ENCODE measurements at regions not wholly inside any gene's neighbourhood (a gene's known extent, or its start where the extent isn't known, plus 50 kb on each side); places are given as distances from the start of the nearest gene placed in this dataset.

GRCh38 chr12:83389237-83389996 is 702.7 kb downstream of the TMTC2 start:
- no peak overlapping the region for H3K4me3 ChIP-seq

DNA sequence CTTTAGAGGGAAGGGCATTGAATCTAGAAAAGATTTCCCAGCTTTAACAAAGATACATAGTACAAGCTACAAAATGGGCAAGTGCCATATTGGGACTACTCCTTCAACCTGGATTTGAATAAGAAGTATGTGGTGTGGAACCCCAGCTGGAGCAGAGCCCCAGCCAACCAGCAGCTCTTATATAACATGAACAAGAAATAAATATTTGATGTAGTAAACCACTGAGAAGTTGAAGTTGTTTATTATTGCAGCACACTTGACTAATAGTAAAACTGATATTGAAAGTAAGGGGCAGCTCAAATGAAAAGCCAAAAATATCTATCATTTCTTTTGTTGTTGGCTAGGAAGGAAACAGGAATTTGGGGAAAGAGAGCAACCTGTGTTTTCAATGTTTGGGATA is 701.8 kb downstream of the TMTC2 start:
- H3K4me3 ChIP-seq: no peak overlapping the region
- no peak overlapping the region for H3K27ac ChIP-seq

More at GRCh38 chr12:83389237-83389996, 702.7 kb downstream of the TMTC2 start:
- no peak overlapping the region for H3K27ac ChIP-seq

DNA sequence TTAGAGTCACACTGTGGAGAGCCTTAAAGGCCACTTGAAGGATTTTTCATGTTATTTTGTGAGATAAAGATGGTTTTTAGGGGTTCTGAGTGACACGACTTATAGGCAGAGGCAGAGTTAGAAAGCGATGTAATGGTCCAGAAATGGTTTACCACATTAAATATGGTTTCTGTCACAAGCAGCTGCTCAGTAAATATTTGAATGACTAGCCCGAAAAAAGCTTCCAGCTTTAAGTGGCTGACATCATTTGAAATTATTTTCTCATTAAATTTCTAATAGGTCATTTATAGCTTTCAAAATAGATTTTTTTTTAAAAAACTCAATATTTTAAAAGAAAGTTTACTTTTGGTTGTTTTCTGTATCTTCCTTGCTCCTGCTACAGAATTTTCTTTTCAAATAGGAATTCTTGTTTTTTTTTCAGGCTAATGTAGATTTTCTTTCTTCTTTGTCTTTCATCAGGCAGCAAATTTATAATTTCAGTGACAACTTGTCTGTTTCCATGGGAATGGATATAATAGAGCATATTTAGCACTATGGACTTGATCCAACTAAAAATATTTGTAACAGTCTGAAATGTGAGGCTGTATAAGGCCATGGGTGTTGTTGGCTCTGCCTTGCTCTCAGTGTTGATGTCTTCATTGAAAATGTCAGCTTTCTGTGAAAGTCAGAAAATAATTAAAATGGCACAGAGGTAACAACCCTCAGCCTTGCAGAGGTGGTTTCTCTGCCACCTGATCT is 700.0 kb downstream of the TMTC2 start:
- Histone ChIP-seq H3K4me3 (no peak overlapping the region), H3K27ac (no peak overlapping the region)

- H3K27ac ChIP-seq: no peak overlapping the region
- no peak overlapping the region for H3K4me3 ChIP-seq
Measured at GRCh38 chr12:83378186-83378727, 691.6 kb downstream of the TMTC2 start.

DNA sequence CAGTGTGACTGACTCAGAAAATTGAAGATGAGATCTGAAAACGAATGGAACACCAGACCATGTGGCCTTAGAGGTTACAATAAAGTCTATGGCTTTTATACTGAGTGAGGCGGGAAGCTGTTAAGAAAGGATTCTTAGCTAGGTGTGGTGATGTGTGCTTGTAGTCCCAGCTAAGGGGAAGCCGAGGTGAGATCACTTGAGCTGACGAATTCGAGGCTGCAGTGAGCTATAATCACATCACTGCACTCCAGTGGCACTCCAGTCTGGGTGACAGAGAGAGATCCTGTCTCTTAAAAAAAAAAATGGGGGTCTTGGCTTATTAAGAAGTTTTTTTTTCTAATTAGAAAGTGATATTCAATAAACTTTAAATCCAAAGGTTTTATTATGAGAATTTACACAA is 678.6 kb downstream of the TMTC2 start:
- Histone ChIP-seq H3K27ac (no peak overlapping the region), H3K4me3 (no peak overlapping the region)

DNA sequence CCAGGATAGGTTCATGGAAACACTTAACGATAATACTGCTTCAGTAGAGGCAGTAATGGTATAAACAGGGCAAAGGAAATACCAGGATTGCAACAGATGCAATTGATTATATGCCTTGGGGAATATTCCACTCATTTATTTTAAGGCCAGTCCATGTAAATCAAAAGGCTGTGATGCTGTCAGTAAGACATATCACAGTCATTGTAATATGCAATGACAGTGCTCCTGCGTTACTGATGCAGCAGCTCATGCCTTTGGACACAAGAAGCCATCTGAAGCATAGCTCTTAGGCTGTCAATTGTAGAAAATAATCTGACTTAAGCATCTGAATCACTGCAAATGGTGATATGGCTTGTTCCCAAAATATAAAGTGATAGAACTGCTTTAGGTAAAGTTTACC is 674.8 kb downstream of the TMTC2 start:
- no peak overlapping the region for H3K4me3 ChIP-seq
- no peak overlapping the region for H3K27ac ChIP-seq

DNA sequence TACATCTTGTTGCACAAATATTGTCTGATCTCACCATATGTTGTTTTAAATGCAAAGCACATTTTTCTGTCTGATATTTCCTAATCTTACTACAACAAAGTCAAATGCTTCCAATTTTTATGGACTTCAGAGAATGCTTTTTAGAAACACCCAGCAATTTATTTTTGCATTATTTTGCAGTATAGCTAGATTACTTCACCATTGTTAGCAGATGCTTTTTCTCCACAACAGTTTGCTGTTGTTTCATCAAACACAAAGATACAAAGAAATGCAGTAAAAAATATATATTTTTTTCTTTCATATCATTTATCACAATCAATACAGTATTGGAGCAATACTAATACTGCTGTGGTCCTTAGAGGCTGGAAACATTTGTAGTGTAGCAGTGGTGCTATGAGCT is 674.4 kb downstream of the TMTC2 start:
- H3K27ac ChIP-seq: no peak overlapping the region
- H3K4me3 ChIP-seq: no peak overlapping the region

DNA sequence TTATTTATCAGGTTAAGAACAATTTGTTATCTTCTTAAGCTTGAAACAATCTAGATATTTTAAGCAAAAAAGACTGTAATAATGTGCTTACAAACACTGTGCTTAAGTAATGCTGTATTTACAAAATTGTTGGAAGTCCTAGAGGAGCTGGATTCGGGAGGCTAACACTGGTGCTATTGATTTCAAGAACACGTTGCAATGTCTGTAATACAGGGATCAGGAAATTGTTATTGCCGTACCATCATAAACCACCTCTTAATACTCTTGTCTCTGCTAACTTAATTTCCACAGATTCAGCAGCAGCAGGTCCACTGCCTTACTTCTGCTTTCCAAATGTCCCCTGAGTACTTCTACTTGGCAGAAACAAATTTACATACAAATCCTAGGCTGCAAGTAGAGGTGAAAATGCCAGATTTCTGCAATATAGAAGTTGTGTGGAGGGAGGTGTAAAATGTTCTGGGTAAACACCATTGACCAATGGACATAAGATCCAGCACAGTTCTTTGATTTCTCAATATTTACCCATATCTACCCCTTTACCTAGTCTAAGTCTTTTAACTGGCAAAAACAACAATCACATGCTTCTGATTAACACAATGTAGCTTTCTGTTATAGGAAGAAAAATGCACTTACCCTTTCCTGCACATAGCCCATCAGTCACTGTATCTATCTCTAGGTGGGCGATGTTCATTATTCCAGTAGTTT is 663.4 kb downstream of the TMTC2 start:
- H3K4me3 ChIP-seq: no peak overlapping the region

GRCh38 chr12:83346333-83346732 is 659.6 kb downstream of the TMTC2 start:
- no peak overlapping the region for H3K27ac ChIP-seq
- H3K4me3 ChIP-seq: no peak overlapping the region

More for the DNA sequence above, 663.4 kb downstream of the TMTC2 start:
- H3K27ac ChIP-seq: no peak overlapping the region

GRCh38 chr12:83343767-83344166 is 657.1 kb downstream of the TMTC2 start:
- Histone ChIP-seq H3K4me3 (no peak overlapping the region), H3K27ac (no peak overlapping the region)

DNA sequence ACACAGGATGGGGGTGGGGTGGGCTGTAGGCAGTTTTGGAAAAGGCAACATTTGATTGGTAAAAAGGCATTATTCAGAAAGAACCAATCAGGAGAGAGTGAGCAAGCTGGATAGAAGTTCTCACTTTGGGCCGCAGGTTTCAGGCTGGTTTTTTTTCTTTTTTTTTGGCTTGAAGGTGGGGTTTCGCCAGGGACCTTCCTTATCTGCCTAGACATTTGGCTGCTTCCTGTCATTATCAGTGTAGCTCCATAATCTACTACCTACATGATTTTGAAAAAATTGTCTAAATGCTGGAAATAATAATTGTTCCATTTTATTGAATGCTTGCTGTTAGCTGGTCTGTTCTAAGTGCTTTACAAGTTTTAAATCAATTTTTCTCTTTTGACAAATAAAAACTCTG is 649.0 kb downstream of the TMTC2 start:
- no peak overlapping the region for H3K27ac ChIP-seq
- H3K4me3 ChIP-seq: no peak overlapping the region

- no peak overlapping the region for H3K4me3 ChIP-seq
- H3K27ac ChIP-seq: no peak overlapping the region
Measured at GRCh38 chr12:83326666-83327065, 640.0 kb downstream of the TMTC2 start.

GRCh38 chr12:83323866-83324265 is 637.2 kb downstream of the TMTC2 start:
- H3K27ac ChIP-seq: no peak overlapping the region
- H3K4me3 ChIP-seq: no peak overlapping the region

- no peak overlapping the region for H3K4me3 ChIP-seq
- no peak overlapping the region for H3K27ac ChIP-seq
Measured at GRCh38 chr12:83322809-83323208, 636.1 kb downstream of the TMTC2 start.

GRCh38 chr12:83321971-83322370 is 635.3 kb downstream of the TMTC2 start:
- H3K4me3 ChIP-seq: no peak overlapping the region
- no peak overlapping the region for H3K27ac ChIP-seq

- no peak overlapping the region for H3K27ac ChIP-seq
Measured at GRCh38 chr12:83320350-83320749, 633.6 kb downstream of the TMTC2 start.

DNA sequence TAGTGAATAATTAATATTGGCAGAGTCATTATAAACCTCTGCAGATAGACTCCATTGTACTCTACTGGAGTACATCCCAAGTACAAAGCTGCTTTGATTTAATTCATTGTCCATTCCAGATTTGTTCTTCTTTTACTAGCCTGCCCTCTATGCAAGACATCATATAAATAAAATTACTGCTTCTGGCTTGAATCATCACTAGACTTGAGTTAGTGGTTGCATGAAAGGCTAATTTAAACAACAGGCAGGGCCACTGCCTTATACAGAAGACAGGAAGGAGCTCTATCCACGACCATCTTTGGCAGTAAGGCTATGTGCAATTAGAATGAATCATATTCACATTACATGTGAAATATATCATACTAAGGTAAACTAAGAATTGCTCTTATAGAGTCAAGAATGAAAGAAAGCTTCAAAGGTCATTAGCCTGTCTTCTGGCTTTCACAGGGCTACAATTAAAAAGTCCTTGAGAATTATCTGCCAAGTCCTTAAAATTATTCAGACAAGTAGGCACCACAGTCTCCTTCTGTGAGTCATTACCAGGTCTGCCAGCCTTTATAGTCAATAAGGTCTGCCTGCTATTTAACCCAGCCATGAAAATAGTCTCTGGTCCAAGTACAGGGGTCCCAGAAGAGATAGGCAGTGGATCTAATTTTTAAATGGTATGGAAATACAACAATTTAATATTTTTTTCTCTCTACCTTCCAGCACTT is 631.8 kb downstream of the TMTC2 start:
- H3K4me3 ChIP-seq: no peak overlapping the region
- no peak overlapping the region for H3K27ac ChIP-seq

More at GRCh38 chr12:83320350-83320749, 633.6 kb downstream of the TMTC2 start:
- no peak overlapping the region for H3K4me3 ChIP-seq

DNA sequence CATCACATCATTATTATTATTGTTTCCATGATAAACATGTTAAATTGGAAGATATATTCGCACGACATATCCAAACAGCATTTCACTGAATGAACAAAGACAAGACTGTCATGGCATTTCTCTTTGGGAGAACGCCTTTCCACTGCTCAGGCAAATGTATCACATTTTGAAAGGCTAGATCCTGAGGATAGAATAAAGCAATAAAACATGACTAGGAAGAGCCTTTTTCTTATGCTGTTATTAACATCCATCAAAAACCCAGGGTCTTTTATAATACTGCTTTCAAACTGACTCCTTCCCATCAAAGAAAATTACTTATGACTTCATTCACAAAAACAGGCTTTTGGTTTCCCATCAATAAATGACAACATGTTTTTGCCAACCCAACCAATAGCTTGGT is 630.9 kb downstream of the TMTC2 start:
- H3K27ac ChIP-seq: no peak overlapping the region
- no peak overlapping the region for H3K4me3 ChIP-seq

DNA sequence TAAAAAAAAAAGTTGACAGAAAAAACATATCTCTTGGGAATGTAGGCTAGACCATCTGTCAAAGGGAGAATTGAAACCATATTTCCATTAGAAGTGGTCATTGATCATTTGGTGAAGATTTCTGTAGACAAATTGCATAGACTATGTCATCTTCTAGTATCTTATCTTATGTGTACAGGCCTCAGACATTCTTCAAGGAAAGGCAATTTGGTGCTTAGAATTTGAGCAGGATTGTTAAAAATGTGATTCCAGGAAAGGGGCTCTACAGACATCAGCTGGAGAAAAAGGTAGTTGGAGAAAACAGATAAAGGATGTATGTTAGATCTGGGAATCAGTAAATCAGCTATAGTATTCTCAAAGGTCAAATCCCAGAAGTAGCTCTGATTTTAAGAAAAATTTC is 627.1 kb downstream of the TMTC2 start:
- H3K4me3 ChIP-seq: no peak overlapping the region

GRCh38 chr12:83313322-83313721 is 626.6 kb downstream of the TMTC2 start:
- no peak overlapping the region for H3K4me3 ChIP-seq
- no peak overlapping the region for H3K27ac ChIP-seq

More for the DNA sequence above, 627.1 kb downstream of the TMTC2 start:
- no peak overlapping the region for H3K27ac ChIP-seq

All from skin epidermis (tissue), 12 donors.